Neural cell (in vitro differentiated cells): ENCODE measurements at regions not wholly inside any gene's neighbourhood (a gene's known extent, or its start where the extent isn't known, plus 50 kb on each side); places are given as distances from the start of the nearest gene placed in this dataset.

Experiments
- POLR2AphosphoS5 ChIP-seq: IDR thresholded peaks from 2 replicates; pipeline ENCODE4 v1.6.1; 2012
- TF ChIP-seq, protein P1 (sequence below): fragments of 450-650 bp; IDR thresholded peaks from 2 replicates; pipeline ENCODE4 v1.5.1; 2014; ENCODE audit warnings: antibody characterized with exemption, mild to moderate bottlenecking, moderate library complexity; ENCODE audit not compliant: poor library complexity, severe bottlenecking

DNA sequence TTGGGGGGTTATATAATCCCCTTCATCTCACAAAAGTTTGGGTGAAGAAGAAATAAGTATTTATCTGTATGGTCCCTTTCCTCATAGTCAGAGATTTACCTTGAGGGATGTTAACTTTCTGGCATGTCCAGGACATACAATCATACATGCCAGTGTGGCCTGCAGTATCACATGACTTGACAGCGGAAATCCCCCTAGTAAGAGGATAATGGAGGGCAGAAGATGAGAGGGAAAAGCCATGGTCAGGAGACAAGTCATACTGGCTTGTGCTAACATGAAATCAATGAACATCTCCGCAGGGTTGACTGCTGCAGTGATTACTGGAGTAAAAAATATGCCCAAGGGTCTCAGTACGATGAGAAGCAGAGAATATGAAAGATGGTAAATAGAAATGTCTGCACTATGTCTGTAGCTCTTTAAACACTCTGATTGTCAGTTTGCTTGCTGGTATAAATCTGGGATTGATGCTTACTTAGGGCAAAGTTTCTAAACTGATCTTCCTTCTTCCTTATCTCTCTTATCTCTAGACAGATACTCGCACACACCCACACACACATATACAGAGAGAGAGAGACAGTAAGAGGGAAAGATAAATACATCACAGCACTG, 1385.6 kb upstream of the ADGRL3 start:
- no peak for TF ChIP-seq POLR2AphosphoS5
- TF ChIP-seq, protein P1, sequence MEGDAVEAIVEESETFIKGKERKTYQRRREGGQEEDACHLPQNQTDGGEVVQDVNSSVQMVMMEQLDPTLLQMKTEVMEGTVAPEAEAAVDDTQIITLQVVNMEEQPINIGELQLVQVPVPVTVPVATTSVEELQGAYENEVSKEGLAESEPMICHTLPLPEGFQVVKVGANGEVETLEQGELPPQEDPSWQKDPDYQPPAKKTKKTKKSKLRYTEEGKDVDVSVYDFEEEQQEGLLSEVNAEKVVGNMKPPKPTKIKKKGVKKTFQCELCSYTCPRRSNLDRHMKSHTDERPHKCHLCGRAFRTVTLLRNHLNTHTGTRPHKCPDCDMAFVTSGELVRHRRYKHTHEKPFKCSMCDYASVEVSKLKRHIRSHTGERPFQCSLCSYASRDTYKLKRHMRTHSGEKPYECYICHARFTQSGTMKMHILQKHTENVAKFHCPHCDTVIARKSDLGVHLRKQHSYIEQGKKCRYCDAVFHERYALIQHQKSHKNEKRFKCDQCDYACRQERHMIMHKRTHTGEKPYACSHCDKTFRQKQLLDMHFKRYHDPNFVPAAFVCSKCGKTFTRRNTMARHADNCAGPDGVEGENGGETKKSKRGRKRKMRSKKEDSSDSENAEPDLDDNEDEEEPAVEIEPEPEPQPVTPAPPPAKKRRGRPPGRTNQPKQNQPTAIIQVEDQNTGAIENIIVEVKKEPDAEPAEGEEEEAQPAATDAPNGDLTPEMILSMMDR, result no peak
